ENCODE measurements at regions not wholly inside any gene's neighbourhood (a gene's known extent, or its start where the extent isn't known, plus 50 kb on each side); places are given as distances from the start of the nearest gene placed in this dataset.
"Not testable (repeated sequence)": the region's sequence is repeated elsewhere in the genome, so short reads cannot be mapped to it uniquely, and the experiment has no call there.

- DNase-seq, result no peak
Measured at GRCh38 chr10:109727436-109727835, 195.9 kb downstream of the XPNPEP1 start.

- no peak for DNase-seq
Measured at GRCh38 chr10:109726473-109726872, 196.8 kb downstream of the XPNPEP1 start.

- DNase-seq, result no peak
Measured at GRCh38 chr10:109723305-109723704, 200.0 kb downstream of the XPNPEP1 start.

GRCh38 chr10:109721453-109722064, 201.8 kb downstream of the XPNPEP1 start:
- no peak for DNase-seq

GRCh38 chr10:109706026-109706560, 217.2 kb downstream of the XPNPEP1 start:
- DNase-seq, result no peak

GRCh38 chr10:109701633-109702215, 221.6 kb downstream of the XPNPEP1 start:
- no peak for DNase-seq

GRCh38 chr10:109698882-109699664, 224.2 kb downstream of the XPNPEP1 start:
- no peak for DNase-seq

GRCh38 chr10:109698086-109698485, 225.2 kb downstream of the XPNPEP1 start:
- DNase-seq, result no peak

- no peak for DNase-seq
Measured at GRCh38 chr10:109696981-109697775, 226.1 kb downstream of the XPNPEP1 start.

- no peak for DNase-seq
Measured at GRCh38 chr10:109696462-109696861, 226.8 kb downstream of the XPNPEP1 start.

GRCh38 chr10:109695988-109696387, 227.3 kb downstream of the XPNPEP1 start:
- no peak for DNase-seq

- no peak for DNase-seq
Measured at GRCh38 chr10:109689785-109690184, 233.5 kb downstream of the XPNPEP1 start.

- no peak for DNase-seq
Measured at GRCh38 chr10:109679478-109679877, 243.8 kb downstream of the XPNPEP1 start.

GRCh38 chr10:109678857-109679256, 244.5 kb downstream of the XPNPEP1 start:
- DNase-seq, result no peak

GRCh38 chr10:109676703-109677102, 246.6 kb downstream of the XPNPEP1 start:
- no peak for DNase-seq

GRCh38 chr10:109668703-109669102, 254.6 kb downstream of the XPNPEP1 start:
- DNase-seq, result no peak

- DNase-seq, result no peak
Measured at GRCh38 chr10:109668154-109668665, 255.1 kb downstream of the XPNPEP1 start.

GRCh38 chr10:109665321-109665720, 258.0 kb downstream of the XPNPEP1 start:
- no peak for DNase-seq

GRCh38 chr10:109664554-109664953, 258.8 kb downstream of the XPNPEP1 start:
- DNase-seq, result no peak

GRCh38 chr10:109663122-109663521, 260.2 kb downstream of the XPNPEP1 start:
- DNase-seq, result no peak

- not testable (repeated sequence) for DNase-seq
Measured at GRCh38 chr10:109652612-109653011, 270.7 kb downstream of the XPNPEP1 start.

GRCh38 chr10:109650228-109650627, 273.1 kb downstream of the XPNPEP1 start:
- no peak for DNase-seq

- no peak for DNase-seq
Measured at GRCh38 chr10:109647627-109648026, 275.7 kb downstream of the XPNPEP1 start.
